Heart left ventricle (tissue), 13 donors: ENCODE measurements at regions not wholly inside any gene's neighbourhood (a gene's known extent, or its start where the extent isn't known, plus 50 kb on each side); places are given as distances from the start of the nearest gene placed in this dataset.

Source experiments
- CTCF ChIP-seq, 12 donors: fragments of 200-600 bp; sonication (generic) in 4 of 12; IDR thresholded peaks; one replicate each; pipeline versions ENCODE4 v1.5.0 to v1.8.0; 2018 to 2022; ENCODE audit warnings: antibody characterized with exemption in 12 of 12, mild to moderate bottlenecking in 5 of 12
- POLR2A ChIP-seq, 2 donors: fragments of 450-650 bp; IDR thresholded peaks; one replicate each; pipeline ENCODE4 v1.6.1; 2017; ENCODE audit warnings: antibody characterized with exemption in 2 of 2, mild to moderate bottlenecking in 2 of 2, moderate library complexity in 2 of 2
- donor health status: ischemic (EF 13 %, LVEDD 7.1; RV severe dilation, severe dysfunction).
- donor health status: DM: no; HTN: yes; CAD: no.
- donor health status: DM: no; HTN: no; CAD: no.
- donor health status: ischemic (EF 25% LVEDD 6.9; RV normal size, moderate dysfunction).
- donor health status: ischemic (EF 25% LVEDD 5.7; RV mildly dilated, moderate dysfunction).
- donor health status: ischemic (EF 35%, LVEDD 5.7; RV mildly dilated, moderate dysfunction).
- donor health status: nonischemic (EF 11% LVEDD 7.7; RV severe dilation, severe dysfunction).
- donor health status: DM: yes; HTN: yes; CAD: no.
- donor health status: PGD.
- donor health status: ischemic (EF 29% LVEDD 5.4; RV normal size, mild dysfunction).
- donor health status: nonischemic (EF 23%, LVEDD 6.1; RV moderate dilation, normal function).

DNA sequence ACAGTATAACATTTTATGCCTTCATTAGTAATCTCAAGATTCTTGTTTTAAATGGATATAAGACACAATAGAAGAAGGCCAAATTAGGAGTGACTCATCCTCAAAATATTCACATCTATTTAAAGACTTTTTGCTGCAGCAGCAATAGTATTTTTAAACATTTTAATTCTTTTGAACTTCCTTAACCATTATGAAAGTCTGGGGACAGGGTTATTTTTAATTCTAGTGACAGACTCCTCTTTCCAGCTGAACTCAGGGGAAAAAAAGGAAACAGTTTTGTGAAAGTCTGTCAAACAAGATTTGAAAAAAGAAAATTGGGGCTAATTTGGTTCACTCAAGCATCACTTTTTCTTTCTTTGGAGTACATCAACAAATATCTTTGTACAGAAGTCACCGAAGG is 541.8 kb downstream of the NUP35 start:
- TF ChIP-seq CTCF (IDR thresholded peaks at IDR 0.05) (no peak), POLR2A (IDR thresholded peaks at IDR 0.05) (no peak)
